ENCODE measurements at regions not wholly inside any gene's neighbourhood (a gene's known extent, or its start where the extent isn't known, plus 50 kb on each side); places are given as distances from the start of the nearest gene placed in this dataset.

DNA sequence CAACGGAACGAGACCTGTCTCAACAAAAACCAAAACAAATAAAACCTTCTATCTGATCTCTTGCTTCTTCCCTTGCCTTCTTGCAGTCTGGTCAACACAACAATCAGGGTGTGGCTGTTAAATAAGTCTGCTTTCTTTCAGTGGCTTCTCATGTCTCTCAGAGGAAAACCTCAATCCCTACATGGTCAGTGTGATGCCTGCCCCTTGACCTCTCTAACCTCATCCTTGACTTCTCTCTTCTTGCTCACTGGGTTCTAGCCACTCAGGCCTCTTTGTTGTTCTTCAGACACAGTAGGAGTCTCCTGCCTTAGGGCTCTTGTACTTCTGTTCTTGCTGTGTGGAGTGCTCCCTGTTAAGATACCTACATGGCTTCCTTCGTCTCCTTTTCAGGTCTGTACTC, 220.4 kb downstream of the SDHAF3 start:
- no peaks in the 10 kb centered on the region for H3K27me3 ChIP-seq
- no peak for DNase-seq
- TF ChIP-seq, protein P1, sequence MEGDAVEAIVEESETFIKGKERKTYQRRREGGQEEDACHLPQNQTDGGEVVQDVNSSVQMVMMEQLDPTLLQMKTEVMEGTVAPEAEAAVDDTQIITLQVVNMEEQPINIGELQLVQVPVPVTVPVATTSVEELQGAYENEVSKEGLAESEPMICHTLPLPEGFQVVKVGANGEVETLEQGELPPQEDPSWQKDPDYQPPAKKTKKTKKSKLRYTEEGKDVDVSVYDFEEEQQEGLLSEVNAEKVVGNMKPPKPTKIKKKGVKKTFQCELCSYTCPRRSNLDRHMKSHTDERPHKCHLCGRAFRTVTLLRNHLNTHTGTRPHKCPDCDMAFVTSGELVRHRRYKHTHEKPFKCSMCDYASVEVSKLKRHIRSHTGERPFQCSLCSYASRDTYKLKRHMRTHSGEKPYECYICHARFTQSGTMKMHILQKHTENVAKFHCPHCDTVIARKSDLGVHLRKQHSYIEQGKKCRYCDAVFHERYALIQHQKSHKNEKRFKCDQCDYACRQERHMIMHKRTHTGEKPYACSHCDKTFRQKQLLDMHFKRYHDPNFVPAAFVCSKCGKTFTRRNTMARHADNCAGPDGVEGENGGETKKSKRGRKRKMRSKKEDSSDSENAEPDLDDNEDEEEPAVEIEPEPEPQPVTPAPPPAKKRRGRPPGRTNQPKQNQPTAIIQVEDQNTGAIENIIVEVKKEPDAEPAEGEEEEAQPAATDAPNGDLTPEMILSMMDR (IDR thresholded peaks at IDR 0.05) = no peak
- TF ChIP-seq POLR2A (IDR thresholded peaks at IDR 0.05) = no peak
- intact Hi-C loops (cut with DNase I) = no loop called here
- H3K27ac ChIP-seq = no peak overlapping the region
- H3K9me3 ChIP-seq = no peaks in the 10 kb centered on the region
- no peak overlapping the region for H3K4me3 ChIP-seq
- ATAC-seq = no peak
- 56 to 58% methylated on average over 3 of the region's 3 CpGs for WGBS, 2 donors
- H3K36me3 ChIP-seq (replicated peaks in 1 of 2; ENCODE audit: insufficient read depth in 1 of 2, low read depth in 2 of 2) = no peaks in the 10 kb centered on the region
- H3K4me1 ChIP-seq = peaks cover 4% of the 10 kb centered on the region

DNA sequence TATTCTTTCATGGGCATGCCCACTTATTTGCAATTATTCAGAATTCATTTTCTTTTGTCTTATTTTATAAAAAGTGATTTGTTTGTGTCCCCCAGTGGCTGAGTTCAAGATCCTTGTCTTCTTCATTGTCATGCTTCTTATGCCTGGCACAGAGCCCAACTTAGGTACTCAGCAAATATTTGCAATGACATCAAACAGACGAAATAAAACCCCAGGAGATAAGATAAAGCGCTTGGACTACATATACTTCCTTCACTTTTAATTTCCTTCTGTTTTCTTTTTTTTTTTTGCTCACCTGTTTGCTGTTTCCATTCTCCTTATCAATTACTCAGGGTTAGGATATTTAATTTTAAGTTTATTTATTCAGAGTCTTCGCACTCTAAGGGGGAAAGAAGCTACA, 225.0 kb downstream of the SDHAF3 start:
- H3K9me3 ChIP-seq = no peaks in the 10 kb centered on the region
- H3K27me3 ChIP-seq = no peaks in the 10 kb centered on the region
- ATAC-seq = no peak
- H3K27ac ChIP-seq = no peak overlapping the region
- DNase-seq = no peak
- H3K4me1 ChIP-seq = peaks cover 4% of the 10 kb centered on the region
- WGBS, 2 donors = 14 to 18% methylated on average over 3 of the region's 3 CpGs
- no peak overlapping the region for H3K4me3 ChIP-seq
- TF ChIP-seq, protein P1 (IDR thresholded peaks at IDR 0.05) = no peak
- TF ChIP-seq POLR2A (IDR thresholded peaks at IDR 0.05) = no peak
- intact Hi-C loops (cut with DNase I) = no loop called here
- H3K36me3 ChIP-seq (replicated peaks in 1 of 2; ENCODE audit: insufficient read depth in 1 of 2, low read depth in 2 of 2) = no peaks in the 10 kb centered on the region

DNA sequence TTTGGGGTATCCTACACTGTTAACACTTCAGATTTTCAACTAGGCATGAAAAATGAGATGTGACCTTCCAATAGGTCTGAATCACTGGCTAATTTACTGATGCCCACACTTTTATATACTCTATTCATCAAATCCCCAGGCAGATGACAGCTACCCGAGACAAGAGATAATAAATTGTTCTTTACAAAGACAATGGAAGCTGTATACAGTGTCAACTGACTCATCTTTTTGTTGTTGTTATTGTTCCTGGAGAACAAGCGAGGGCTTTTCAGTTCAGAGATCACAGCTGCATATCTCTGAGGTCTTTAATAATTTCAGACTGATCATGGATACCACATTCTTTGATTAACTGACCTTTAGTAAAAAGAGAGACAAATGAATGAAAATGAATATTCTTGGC, 228.9 kb downstream of the SDHAF3 start:
- H3K4me1 ChIP-seq = peaks cover 4% of the 10 kb centered on the region
- H3K9me3 ChIP-seq = no peaks in the 10 kb centered on the region
- no peak for ATAC-seq
- H3K4me3 ChIP-seq = no peak overlapping the region
- DNase-seq = no peak
- no peaks in the 10 kb centered on the region for H3K36me3 ChIP-seq (replicated peaks in 1 of 2; ENCODE audit: insufficient read depth in 1 of 2, low read depth in 2 of 2)
- TF ChIP-seq, protein P1 (IDR thresholded peaks at IDR 0.05) = no peak
- TF ChIP-seq POLR2A (IDR thresholded peaks at IDR 0.05) = no peak
- H3K27ac ChIP-seq = no peak overlapping the region
- H3K27me3 ChIP-seq = no peaks in the 10 kb centered on the region
- intact Hi-C loops (cut with DNase I) = no loop called here
- 45 to 54% methylated on average over 2 of the region's 2 CpGs for WGBS, 2 donors

DNA sequence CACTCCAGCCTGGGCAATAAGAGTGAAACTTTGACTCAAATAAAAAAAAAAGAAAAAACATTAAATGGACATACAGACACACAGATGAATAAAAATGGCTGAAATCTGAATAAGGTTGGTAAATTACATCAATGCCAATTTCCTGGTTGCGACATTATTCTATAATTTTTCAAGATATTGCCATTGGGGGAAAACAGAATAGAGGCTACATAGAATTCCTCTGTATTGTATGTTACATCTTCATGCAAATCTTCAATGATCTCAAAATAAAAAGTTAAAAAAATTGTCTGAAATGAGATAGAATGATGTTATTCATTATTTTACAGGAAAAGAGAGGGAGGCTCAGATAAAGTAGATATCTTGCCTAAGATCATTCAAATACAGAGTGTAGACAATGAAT, 234.0 kb downstream of the SDHAF3 start:
- Histone ChIP-seq H3K9me3 (no peaks in the 10 kb centered on the region), H3K36me3 (replicated peaks in 1 of 2; ENCODE audit: insufficient read depth in 1 of 2, low read depth in 2 of 2) (no peaks in the 10 kb centered on the region), H3K4me3 (no peak overlapping the region), H3K27me3 (no peaks in the 10 kb centered on the region), H3K27ac (no peak overlapping the region), H3K4me1 (peaks cover 6% of the 10 kb centered on the region)
- intact Hi-C loops (cut with DNase I) = no loop called here
- 85 to 92% methylated on average over 1 of the region's 1 CpG for WGBS, 2 donors
- no peak for DNase-seq
- TF ChIP-seq POLR2A (IDR thresholded peaks at IDR 0.05) = no peak
- TF ChIP-seq, protein P1 (IDR thresholded peaks at IDR 0.05) = no peak
- no peak for ATAC-seq

DNA sequence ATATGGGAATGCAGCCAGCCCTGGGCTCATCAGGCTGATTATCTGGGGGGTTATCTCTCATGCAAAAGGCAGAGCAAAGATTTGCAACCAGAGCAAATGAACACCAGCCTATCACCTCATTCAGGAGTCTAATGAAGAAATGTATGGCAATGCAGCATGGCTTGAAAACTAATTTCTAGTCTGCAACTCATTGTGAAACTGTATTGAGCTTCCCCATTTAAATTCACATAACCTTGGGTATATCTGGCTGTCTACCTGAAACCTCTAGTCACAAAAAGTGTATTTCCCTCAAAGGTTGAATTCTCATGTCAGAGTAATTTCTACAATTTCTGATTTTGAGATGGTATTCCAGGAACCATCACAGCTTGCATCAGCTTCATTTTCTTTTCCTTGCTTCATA, 240.0 kb downstream of the SDHAF3 start:
- no peak overlapping the region for H3K4me3 ChIP-seq
- H3K27me3 ChIP-seq = no peaks in the 10 kb centered on the region
- H3K27ac ChIP-seq = no peak overlapping the region
- TF ChIP-seq POLR2A (IDR thresholded peaks at IDR 0.05) = no peak
- TF ChIP-seq, protein P1 (IDR thresholded peaks at IDR 0.05) = no peak
- peaks cover 6% of the 10 kb centered on the region for H3K4me1 ChIP-seq
- intact Hi-C loops (cut with DNase I) = no loop called here
- DNase-seq = no peak
- ATAC-seq = no peak
- H3K36me3 ChIP-seq (replicated peaks in 1 of 2; ENCODE audit: insufficient read depth in 1 of 2, low read depth in 2 of 2) = no peaks in the 10 kb centered on the region
- no peaks in the 10 kb centered on the region for H3K9me3 ChIP-seq
